RKO (cell line): ENCODE measurements at regions not wholly inside any gene's neighbourhood (a gene's known extent, or its start where the extent isn't known, plus 50 kb on each side); places are given as distances from the start of the nearest gene placed in this dataset.

Experiments
- DNase-seq: peaks from one replicate; pipeline ENCODE4 v3.0.0-alpha.2; 2016; ENCODE audit warnings: low spot score

- DNase-seq = no peak
Observed at GRCh38 chr6:85747093-85747492, 104.4 kb upstream of the SYNCRIP start.

GRCh38 chr6:85744433-85744970 is 101.8 kb upstream of the SYNCRIP start:
- DNase-seq = no peak

GRCh38 chr6:85726206-85726605 is 83.5 kb upstream of the SYNCRIP start:
- DNase-seq = peak; percentile 5

- no peak for DNase-seq
Observed at GRCh38 chr6:85715797-85716196, 73.1 kb upstream of the SYNCRIP start.

GRCh38 chr6:85714893-85715530 is 72.3 kb upstream of the SYNCRIP start:
- no peak for DNase-seq

- no peak for DNase-seq
Observed at GRCh38 chr6:85712346-85712745, 69.7 kb upstream of the SYNCRIP start.

- peak; percentile 19 for DNase-seq
Observed at GRCh38 chr6:85707515-85708145, 64.9 kb upstream of the SYNCRIP start.

GRCh38 chr6:85706272-85706671 is 63.6 kb upstream of the SYNCRIP start:
- DNase-seq = no peak

GRCh38 chr6:85705220-85705619 is 62.5 kb upstream of the SYNCRIP start:
- no peak for DNase-seq

GRCh38 chr6:85703406-85703805 is 60.7 kb upstream of the SYNCRIP start:
- DNase-seq = no peak
